CD4-positive, alpha-beta T cell treated with Interleukin-4 for 1 hour (primary cell): ENCODE measurements at regions not wholly inside any gene's neighbourhood (a gene's known extent, or its start where the extent isn't known, plus 50 kb on each side); places are given as distances from the start of the nearest gene placed in this dataset.
"Not testable (repeated sequence)": the region's sequence is repeated elsewhere in the genome, so short reads cannot be mapped to it uniquely, and the experiment has no call there.

Experiments used
- DNase-seq, 2 donors: peaks; one replicate each; pipeline ENCODE4 v3.0.0-alpha.2; 2020 to 2022

DNA sequence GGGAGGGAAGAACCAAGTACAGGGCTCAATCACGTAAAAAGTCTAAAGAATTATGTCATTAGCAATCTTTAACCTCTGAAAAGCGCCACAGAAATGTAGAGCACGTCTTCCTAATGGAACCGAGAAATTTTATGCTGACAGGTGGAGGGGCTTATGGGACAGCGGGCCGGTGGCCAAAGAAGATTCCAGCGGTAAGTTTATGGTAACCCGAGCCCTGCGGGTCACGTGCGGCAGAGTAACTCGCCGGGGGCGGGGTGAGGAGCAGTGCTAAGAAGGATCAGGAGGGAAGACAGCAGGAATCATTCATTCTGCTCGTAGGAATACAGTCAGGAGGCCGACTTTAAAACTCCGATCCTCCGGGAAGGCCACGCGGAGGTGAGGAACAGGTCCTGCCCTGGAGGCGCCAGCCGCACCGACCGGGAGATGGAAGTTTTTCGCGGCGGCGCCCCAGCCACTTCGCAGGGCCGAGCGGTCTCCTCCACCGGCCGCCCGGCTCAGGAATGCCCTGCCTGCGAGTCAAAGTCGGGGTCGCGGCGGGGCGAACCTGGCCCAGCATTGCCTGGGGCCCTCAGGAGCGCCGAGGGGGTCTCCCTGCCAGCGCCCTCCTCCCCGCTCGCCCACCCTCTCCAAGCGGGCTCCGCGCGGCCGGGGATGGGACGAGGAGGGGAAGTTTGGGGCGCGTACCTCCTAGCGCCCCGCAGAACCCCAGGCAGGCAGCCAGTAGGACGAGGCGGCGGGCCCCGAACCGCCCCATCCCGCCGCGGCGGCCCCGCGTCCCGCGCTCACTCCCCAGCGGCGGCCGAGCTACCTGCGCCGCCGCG lies 101.8 kb downstream of the ESM1 start:
- DNase-seq, result no peak

DNA sequence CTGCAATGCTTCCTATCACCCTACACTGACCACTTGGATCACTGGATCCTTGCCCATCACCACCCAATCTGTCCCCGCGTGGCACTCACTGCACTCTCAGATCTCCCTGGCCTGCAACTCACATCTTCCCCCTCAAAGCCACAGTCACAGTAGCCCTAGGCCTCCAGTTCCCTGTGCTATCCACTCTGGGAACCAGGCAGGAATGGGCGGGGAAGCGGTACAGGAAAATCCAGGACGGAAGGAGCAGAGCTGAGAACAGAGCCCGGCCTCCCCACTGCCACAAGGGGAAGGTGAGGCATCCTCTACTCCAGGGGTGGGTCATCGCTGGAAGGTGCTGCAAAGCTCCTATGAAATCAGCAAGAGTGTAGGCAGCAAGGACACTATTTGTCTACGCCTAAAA lies 102.6 kb downstream of the ESM1 start:
- no peak for DNase-seq

DNA sequence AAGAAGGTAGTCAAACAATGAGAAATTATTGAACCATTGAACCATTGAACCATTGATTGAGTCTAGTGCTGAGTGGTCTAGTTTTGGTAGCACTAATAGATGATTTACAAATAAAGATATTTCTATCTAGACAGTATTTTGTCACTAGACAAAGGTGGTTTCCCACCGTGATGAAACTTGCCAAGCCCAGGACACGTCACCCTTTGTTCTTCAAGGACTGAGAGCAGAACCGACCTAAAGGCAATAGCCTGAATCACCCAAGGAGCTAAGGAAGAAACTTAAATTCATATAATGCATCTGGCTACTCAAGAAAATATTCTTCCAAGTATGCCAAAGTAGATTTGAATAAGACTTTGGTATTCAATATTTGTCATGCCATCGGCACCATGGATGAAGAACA lies 103.3 kb downstream of the ESM1 start:
- DNase-seq, result no peak

- DNase-seq, result peak in 1 of 2 donors; percentile 12
These were observed 103.9 kb downstream of the ESM1 start for GRCh38 chr5:54881286-54882005.

DNA sequence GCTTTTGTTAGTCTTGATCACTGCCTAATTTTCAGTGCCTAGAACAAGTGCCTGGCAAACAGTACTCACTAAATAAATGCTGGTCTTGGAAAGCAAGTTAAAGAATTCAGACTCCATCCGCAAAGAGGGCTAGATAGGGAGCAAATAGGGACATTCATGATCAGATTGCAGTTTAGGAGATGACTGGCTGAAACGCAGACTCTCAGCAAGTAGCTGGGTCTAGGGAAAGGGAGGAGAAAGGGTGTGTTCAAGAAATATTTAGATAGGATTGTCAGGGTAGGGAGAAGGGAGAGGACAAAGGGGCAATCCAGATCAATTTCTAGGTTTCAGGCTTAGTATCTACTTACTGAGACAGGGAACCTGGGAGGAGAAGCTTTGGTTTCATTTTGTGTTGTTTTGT lies 108.4 kb downstream of the ESM1 start:
- no peak for DNase-seq

- DNase-seq, result no peak
These were observed 108.8 kb downstream of the ESM1 start for GRCh38 chr5:54876556-54876955.

GRCh38 chr5:54874337-54875021 lies 110.9 kb downstream of the ESM1 start:
- no peak for DNase-seq

DNA sequence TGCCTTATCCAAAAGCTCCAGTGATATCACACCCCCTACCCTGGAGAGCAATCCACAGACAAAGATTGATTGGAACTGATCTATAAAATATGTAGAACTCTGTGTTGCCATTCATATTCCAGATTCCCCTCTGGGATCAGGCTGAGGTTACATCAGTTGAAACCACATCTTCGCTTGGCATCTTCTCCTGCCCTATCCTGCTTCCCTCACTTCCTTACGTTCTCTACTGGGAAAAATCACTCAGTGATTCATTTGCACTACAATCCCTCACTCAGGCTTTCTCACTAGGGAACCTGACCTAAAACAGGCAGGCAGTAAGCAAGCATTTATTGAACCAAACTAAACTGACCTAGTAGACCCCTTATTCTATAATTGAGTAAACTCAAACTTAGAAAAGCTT lies 111.7 kb downstream of the ESM1 start:
- no peak for DNase-seq

DNA sequence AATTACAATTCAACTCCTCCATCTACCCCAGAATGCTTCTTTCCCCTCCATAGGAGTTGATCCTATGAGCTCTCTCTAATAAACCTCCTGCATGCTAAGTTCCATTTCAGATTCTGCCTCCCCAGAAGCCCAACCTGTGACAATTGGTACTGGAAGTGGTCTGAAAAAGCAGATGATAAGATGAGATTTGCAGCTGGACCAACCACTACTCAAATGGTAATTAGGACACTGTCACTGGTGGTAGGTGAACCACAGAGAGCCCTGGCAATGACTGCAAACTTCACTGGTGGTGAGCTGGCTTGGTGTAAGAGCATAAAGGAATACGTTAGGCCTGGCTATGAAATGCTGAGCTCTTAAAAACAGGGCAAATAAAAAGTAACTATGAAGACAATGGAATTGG lies 112.6 kb downstream of the ESM1 start:
- DNase-seq, result no peak

- no peak for DNase-seq
These were observed 115.1 kb downstream of the ESM1 start for GRCh38 chr5:54870271-54870670.

GRCh38 chr5:54869691-54870090 lies 115.7 kb downstream of the ESM1 start:
- DNase-seq, result no peak

GRCh38 chr5:54868511-54869483 lies 116.6 kb downstream of the ESM1 start:
- DNase-seq, result no peak

DNA sequence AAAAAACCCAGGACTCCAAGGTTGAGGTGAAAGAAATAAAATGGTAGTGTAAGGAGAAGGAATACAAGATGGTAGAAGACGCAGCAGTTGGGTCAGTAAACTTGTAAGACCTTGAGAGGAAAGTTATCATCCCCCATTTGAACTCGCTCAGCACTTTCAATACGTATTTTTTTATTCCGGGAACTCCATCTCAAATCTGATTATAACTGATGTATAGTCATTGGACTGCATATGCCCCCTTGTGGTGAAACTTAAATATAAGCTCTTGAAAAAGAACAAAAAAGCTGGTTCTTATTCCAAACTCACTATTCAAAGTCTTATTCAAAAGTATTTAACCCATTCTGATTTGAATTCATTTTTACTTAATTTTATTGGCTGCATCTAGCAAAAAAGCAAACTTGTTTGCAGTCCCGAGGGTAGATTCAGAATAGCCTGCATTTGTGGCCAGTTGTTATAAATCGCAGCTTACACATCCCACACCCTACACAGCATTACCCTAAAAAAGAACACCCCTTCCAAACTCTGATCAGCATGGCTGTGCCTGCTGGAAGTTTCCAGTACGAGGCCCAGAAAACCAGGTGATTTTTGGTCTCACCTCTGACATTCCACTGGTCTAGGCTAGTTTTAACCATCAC lies 118.0 kb downstream of the ESM1 start:
- DNase-seq, result peak in 1 of 2 donors; percentile 75

- DNase-seq, result not testable (repeated sequence)
These were observed 120.4 kb downstream of the ESM1 start for GRCh38 chr5:54864911-54865515.

GRCh38 chr5:54862036-54862435 lies 123.4 kb downstream of the ESM1 start:
- no peak for DNase-seq

GRCh38 chr5:54861212-54861894 lies 124.0 kb downstream of the ESM1 start:
- DNase-seq, result no peak

GRCh38 chr5:54860321-54860720 lies 125.1 kb downstream of the ESM1 start:
- no peak for DNase-seq

GRCh38 chr5:54859316-54859715 lies 126.1 kb downstream of the ESM1 start:
- no peak for DNase-seq

- DNase-seq, result no peak
These were observed 130.4 kb downstream of the ESM1 start for GRCh38 chr5:54854883-54855581.

GRCh38 chr5:54852007-54852406 lies 133.4 kb downstream of the ESM1 start:
- no peak for DNase-seq
